Prostate gland (tissue), 2 donors: ENCODE measurements at regions not wholly inside any gene's neighbourhood (a gene's known extent, or its start where the extent isn't known, plus 50 kb on each side); places are given as distances from the start of the nearest gene placed in this dataset.

Source experiments
- DNase-seq: peaks from one replicate; pipeline ENCODE4 v3.0.0-alpha.2; 2019; ENCODE audit warnings: low spot score
- H3K27ac ChIP-seq, 2 donors: fragments of 200-600 bp; sonication (generic); 2 replicates each; pipeline ENCODE4 v1.5.1; 2017 to 2019
- H3K27me3 ChIP-seq: fragments of 200-600 bp; sonication (generic); replicated peaks from 2 replicates; pipeline ENCODE4 v1.5.1; 2019; ENCODE audit not compliant: insufficient read depth
- H3K36me3 ChIP-seq, 2 donors: fragments of 200-600 bp; sonication (generic); 1 replicate in 1 of 2; 2 replicates in 1 of 2; pipeline versions ENCODE4 v1.5.1 to v1.8.1; 2017 to 2019
- H3K4me1 ChIP-seq: fragments of 200-600 bp; sonication (generic); replicated peaks from 2 replicates; pipeline ENCODE4 v1.5.1; 2019
- H3K4me3 ChIP-seq, 2 donors: fragments of 200-600 bp; sonication (generic); 2 replicates each; pipeline ENCODE4 v1.5.1; 2017 to 2019
- H3K9me3 ChIP-seq: fragments of 200-600 bp; sonication (generic); 2 replicates; pipeline ENCODE4 v1.5.1; 2017
- POLR2A ChIP-seq: fragments of 450-650 bp; IDR thresholded peaks from one replicate; pipeline ENCODE4 v1.6.1; 2016; ENCODE audit warnings: antibody characterized with exemption, mild to moderate bottlenecking
- POLR2AphosphoS5 ChIP-seq: sonication (generic); formaldehyde crosslinking; IDR thresholded peaks from one replicate; pipeline ENCODE4 v1.6.1; 2017; ENCODE audit warnings: antibody characterized with exemption
- WGBS: methylation state at CpG from one replicate; pipeline ENCODE4 v1.1.5; 2018; 5-methylcytosine and 5-hydroxymethylcytosine counted together
- intact Hi-C: fragments of 100-400 bp; cut with DNase I; formaldehyde crosslinking; loops from one replicate; pipeline ENCODE4 v1.14.2; 2022
- TF ChIP-seq, protein P1 (sequence below), 4 experiments: fragments of 200-600 bp in 2 of 4; fragments of 450-650 bp in 2 of 4; sonication (generic) in 2 of 4; IDR thresholded peaks; 1 replicate in 3 of 4; 2 replicates in 1 of 4; pipeline ENCODE4 v1.5.1; 2016 to 2019; ENCODE audit warnings: antibody characterized with exemption in 4 of 4, mild to moderate bottlenecking in 2 of 4, moderate library complexity in 2 of 4

DNA sequence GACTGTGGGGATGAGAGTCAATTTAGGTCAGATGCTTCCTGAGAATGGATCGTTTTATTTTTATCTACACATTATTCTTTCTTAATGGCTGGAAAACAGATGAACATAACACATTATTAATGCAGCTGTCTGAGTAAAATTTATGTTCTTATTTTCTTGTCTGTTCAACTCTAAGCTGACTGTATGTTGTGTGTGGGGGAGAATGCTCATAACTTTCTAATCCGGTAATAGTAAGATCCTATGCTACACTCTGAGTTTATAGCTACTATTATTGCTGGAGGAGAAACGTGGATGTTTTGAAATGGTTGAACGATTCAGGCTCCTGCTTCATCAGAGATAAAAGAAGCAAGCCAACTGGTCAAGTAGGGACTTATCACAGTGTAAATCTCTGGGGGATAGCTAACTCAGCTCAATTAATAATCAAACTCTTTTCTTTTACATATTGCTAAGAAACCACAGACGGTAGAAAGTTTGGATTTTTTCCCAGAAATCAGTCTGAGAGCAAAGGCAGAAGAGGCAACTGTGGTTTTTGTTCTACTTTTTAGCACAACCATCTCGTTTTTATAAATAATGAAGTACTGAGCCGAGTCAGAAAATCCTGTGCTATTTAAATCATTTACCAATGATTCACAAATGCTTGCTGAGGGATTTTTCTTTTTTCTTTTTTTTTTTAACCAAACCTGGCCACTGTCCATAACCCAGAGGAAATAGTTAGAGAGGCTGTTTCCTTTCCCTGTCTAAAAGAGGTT lies 265.0 kb upstream of the FAM174A start:
- no peaks in the 10 kb centered on the region for H3K9me3 ChIP-seq
- TF ChIP-seq, protein P1, sequence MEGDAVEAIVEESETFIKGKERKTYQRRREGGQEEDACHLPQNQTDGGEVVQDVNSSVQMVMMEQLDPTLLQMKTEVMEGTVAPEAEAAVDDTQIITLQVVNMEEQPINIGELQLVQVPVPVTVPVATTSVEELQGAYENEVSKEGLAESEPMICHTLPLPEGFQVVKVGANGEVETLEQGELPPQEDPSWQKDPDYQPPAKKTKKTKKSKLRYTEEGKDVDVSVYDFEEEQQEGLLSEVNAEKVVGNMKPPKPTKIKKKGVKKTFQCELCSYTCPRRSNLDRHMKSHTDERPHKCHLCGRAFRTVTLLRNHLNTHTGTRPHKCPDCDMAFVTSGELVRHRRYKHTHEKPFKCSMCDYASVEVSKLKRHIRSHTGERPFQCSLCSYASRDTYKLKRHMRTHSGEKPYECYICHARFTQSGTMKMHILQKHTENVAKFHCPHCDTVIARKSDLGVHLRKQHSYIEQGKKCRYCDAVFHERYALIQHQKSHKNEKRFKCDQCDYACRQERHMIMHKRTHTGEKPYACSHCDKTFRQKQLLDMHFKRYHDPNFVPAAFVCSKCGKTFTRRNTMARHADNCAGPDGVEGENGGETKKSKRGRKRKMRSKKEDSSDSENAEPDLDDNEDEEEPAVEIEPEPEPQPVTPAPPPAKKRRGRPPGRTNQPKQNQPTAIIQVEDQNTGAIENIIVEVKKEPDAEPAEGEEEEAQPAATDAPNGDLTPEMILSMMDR (IDR thresholded peaks at IDR 0.05): no peak
- TF ChIP-seq POLR2A: no peak
- TF ChIP-seq POLR2AphosphoS5: no peak
- H3K4me1 ChIP-seq: no peaks in the 10 kb centered on the region
- no peak overlapping the region for H3K4me3 ChIP-seq
- DNase-seq: no peak
- H3K27me3 ChIP-seq: no peaks in the 10 kb centered on the region
- intact Hi-C loops: no loop called here
- 4% methylated on average over 7 of the region's 7 CpGs for WGBS
- H3K36me3 ChIP-seq: no peaks in the 10 kb centered on the region
- H3K27ac ChIP-seq: no peak overlapping the region

- Histone ChIP-seq H3K9me3 (no peaks in the 10 kb centered on the region), H3K4me3 (no peak overlapping the region), H3K27me3 (no peaks in the 10 kb centered on the region), H3K4me1 (no peaks in the 10 kb centered on the region), H3K27ac (no peak overlapping the region), H3K36me3 (no peaks in the 10 kb centered on the region)
- WGBS: 92% methylated on average over 2 of the region's 2 CpGs
- intact Hi-C loops: no loop called here
- no peak for DNase-seq
- TF ChIP-seq POLR2AphosphoS5: no peak
- TF ChIP-seq, protein P1 (IDR thresholded peaks at IDR 0.05): no peak
- no peak for TF ChIP-seq POLR2A
Measured at GRCh38 chr5:100260968-100261367, 274.2 kb upstream of the FAM174A start.

DNA sequence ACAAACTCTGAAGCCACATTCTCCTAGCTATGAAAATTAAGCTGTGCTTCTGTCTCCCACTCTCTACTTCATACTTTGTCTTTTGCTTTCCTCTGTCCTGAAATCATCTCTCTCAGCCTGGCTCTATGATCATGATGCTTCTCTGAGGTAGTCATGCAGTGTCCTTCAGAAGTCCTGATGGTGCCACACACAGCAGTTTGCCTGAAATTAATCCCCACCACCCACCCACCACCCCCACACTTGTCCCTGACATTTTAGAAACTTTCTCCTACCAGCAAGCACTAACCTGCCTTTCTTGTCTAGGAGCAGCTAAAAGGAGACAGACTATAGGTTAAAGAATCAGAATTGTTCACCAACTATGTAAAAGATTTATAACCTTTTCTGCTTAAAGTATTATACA lies 282.2 kb upstream of the FAM174A start:
- H3K27ac ChIP-seq: no peak overlapping the region
- no peak for DNase-seq
- TF ChIP-seq, protein P1 (IDR thresholded peaks at IDR 0.05): no peak
- TF ChIP-seq POLR2A (no peak), POLR2AphosphoS5 (no peak)
- no peaks in the 10 kb centered on the region for H3K36me3 ChIP-seq
- H3K4me3 ChIP-seq: no peak overlapping the region
- intact Hi-C loops: no loop called here
- H3K4me1 ChIP-seq: no peaks in the 10 kb centered on the region
- H3K27me3 ChIP-seq: no peaks in the 10 kb centered on the region
- no peaks in the 10 kb centered on the region for H3K9me3 ChIP-seq

- no peak overlapping the region for H3K27ac ChIP-seq
- H3K27me3 ChIP-seq: no peaks in the 10 kb centered on the region
- WGBS: 78% methylated on average over 3 of the region's 3 CpGs
- no peak overlapping the region for H3K4me3 ChIP-seq
- H3K36me3 ChIP-seq: no peaks in the 10 kb centered on the region
- DNase-seq: no peak
- no peaks in the 10 kb centered on the region for H3K4me1 ChIP-seq
- H3K9me3 ChIP-seq: no peaks in the 10 kb centered on the region
- TF ChIP-seq, protein P1 (IDR thresholded peaks at IDR 0.05): no peak
- no peak for TF ChIP-seq POLR2A
- no peak for TF ChIP-seq POLR2AphosphoS5
- intact Hi-C loops: no loop called here
Measured at GRCh38 chr5:100252037-100252436, 283.1 kb upstream of the FAM174A start.

DNA sequence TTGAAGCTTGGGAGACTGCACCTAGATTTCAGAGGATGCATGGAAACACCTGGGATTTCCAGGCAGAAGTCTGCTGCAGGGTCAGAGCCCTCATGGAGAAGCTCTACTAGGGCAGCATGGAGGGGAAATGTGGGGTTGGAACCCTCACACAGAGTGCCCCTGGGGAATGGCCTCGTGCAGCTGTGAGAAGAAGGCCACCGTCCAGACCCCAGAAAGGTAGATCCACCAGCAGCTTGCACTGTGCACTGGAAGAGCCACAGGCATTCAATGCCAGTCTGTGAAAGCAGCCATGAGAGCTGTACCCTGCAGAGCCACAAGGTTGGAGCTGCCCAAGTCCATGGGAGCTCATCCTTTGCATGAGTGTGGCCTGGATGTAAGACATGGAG lies 285.3 kb upstream of the FAM174A start:
- no peak overlapping the region for H3K27ac ChIP-seq
- WGBS: 90% methylated on average over 2 of the region's 2 CpGs
- TF ChIP-seq POLR2A: no peak
- TF ChIP-seq, protein P1 (IDR thresholded peaks at IDR 0.05): no peak
- no peak for TF ChIP-seq POLR2AphosphoS5

More for the DNA sequence above, 285.3 kb upstream of the FAM174A start:
- intact Hi-C loops: no loop called here
- Histone ChIP-seq H3K27me3 (no peaks in the 10 kb centered on the region), H3K4me3 (no peak overlapping the region), H3K9me3 (no peaks in the 10 kb centered on the region), H3K36me3 (no peaks in the 10 kb centered on the region), H3K4me1 (no peaks in the 10 kb centered on the region)
- DNase-seq: no peak
